ENCODE measurements at regions not wholly inside any gene's neighbourhood (a gene's known extent, or its start where the extent isn't known, plus 50 kb on each side); places are given as distances from the start of the nearest gene placed in this dataset.

- FAIRE-seq, result no peak
- ChIA-PET POLR2A (no interaction called here), CTCF (no interaction called here)
- no peaks in the 10 kb centered on the region for H3K36me3 ChIP-seq (ENCODE audit: control insufficient read depth in 2 of 2, extremely low read depth in 1 of 2, insufficient read depth in 2 of 2, low read length in 2 of 2)
- H4K20me1 ChIP-seq (replicated peaks; ENCODE audit: control insufficient read depth, extremely low read depth, insufficient read depth, low read length), result peaks cover 2% of the 10 kb centered on the region
- intact Hi-C loops (cut with micrococcal nuclease) (no loop called here), dilution Hi-C loops (cut with MboI; ENCODE audit: extremely low pct_ligation_motif_present, low sequenced_read_pairs) (no loop called here)
- no peak for TF ChIP-seq MYC (IDR thresholded peaks at IDR 0.05; ENCODE audit: low read depth, low read length)
- TF ChIP-seq POLR2AphosphoS5 (IDR thresholded peaks at IDR 0.05; ENCODE audit: insufficient read depth, low read depth, low read length), result no peak
- TF ChIP-seq EZH2 (IDR thresholded peaks at IDR 0.05; ENCODE audit: borderline replicate concordance, low read depth, low read length, severe bottlenecking), result no peak
- no peak for TF ChIP-seq GATA2 (IDR thresholded peaks at IDR 0.05; ENCODE audit: insufficient read depth, insufficient read length, low read depth, low read length)
- TF ChIP-seq FOS (IDR thresholded peaks at IDR 0.05; ENCODE audit: borderline replicate concordance, insufficient read depth, low read length), result no peak
- no peak for TF ChIP-seq CTCF (IDR thresholded peaks at IDR 0.05; ENCODE audit: extremely low read depth in 1 of 2, insufficient read depth in 1 of 2, low read depth in 1 of 2, low read length in 2 of 2)
- no peak for TF ChIP-seq JUN (IDR thresholded peaks at IDR 0.05; ENCODE audit: borderline replicate concordance, insufficient read depth, insufficient read length, low read depth)
- no peak for TF ChIP-seq POLR2A (IDR thresholded peaks at IDR 0.05; ENCODE audit: low read depth, low read length)
- no peak for TF ChIP-seq MAX (IDR thresholded peaks at IDR 0.05; ENCODE audit: insufficient read depth, insufficient read length)
- no peak overlapping the region for H3K27ac ChIP-seq (ENCODE audit: insufficient read depth, low read depth, low read length)
- no peak for DNase-seq (ENCODE audit: low read depth, low spot score)
- no peaks in the 10 kb centered on the region for H3K9me1 ChIP-seq (replicated peaks; ENCODE audit: control insufficient read depth, extremely low read depth, insufficient read depth, low read length)
- H3K9ac ChIP-seq (replicated peaks; ENCODE audit: extremely low read depth, insufficient read depth, low read length), result no peak overlapping the region
- peaks cover 3% of the 10 kb centered on the region in 2 experiments for H3K27me3 ChIP-seq (ENCODE audit: control insufficient read depth in 2 of 2, insufficient read depth in 2 of 2, low read length in 2 of 2)
- H3K4me2 ChIP-seq (ENCODE audit: insufficient read depth, low read length), result no peak overlapping the region
- no peak overlapping the region for H3K4me3 ChIP-seq (replicated peaks in 1 of 3; ENCODE audit: insufficient read depth in 1 of 3, low read depth in 1 of 3, low read length in 3 of 3)
- H3K79me2 ChIP-seq (ENCODE audit: control insufficient read depth, insufficient read depth, low read length), result no peaks in the 10 kb centered on the region
- no peaks in the 10 kb centered on the region for H3K9me3 ChIP-seq (replicated peaks; ENCODE audit: control insufficient read depth, insufficient read depth, low read length)
- H3K4me1 ChIP-seq (ENCODE audit: control insufficient read depth, extremely low read depth, insufficient read depth, low read length), result no peaks in the 10 kb centered on the region
- H2AFZ ChIP-seq (ENCODE audit: low read depth, low read length), result no peak overlapping the region
- BruUV-seq (replicated peaks), result no TSS peak
Observed at GRCh38 chr1:86258101-86258500, 101.5 kb upstream of the COL24A1 start.

All from endothelial cell of umbilical vein (primary cell).